ENCODE measurements at regions not wholly inside any gene's neighbourhood (a gene's known extent, or its start where the extent isn't known, plus 50 kb on each side); places are given as distances from the start of the nearest gene placed in this dataset.

DNA sequence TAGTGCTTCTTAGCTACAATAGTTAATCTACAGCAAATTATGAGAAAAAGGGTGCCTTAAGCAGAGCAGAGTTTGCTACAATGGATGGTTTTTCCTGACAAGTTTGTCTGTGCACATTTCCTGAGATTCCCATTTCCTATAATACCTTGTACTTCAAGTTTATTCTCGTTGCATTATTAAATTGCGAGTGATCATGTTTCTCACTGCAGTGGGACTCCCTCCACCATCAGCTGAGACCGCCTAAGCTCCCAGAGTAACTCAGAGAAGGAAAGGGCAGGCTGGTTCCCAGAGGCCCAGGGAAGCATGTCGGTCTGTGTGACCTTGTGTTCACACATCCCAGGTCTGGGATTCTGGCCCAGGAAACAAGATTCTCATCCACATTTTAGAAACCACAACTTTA is 162.1 kb downstream of the ARL4C start:
- DNase-seq: no peak

DNA sequence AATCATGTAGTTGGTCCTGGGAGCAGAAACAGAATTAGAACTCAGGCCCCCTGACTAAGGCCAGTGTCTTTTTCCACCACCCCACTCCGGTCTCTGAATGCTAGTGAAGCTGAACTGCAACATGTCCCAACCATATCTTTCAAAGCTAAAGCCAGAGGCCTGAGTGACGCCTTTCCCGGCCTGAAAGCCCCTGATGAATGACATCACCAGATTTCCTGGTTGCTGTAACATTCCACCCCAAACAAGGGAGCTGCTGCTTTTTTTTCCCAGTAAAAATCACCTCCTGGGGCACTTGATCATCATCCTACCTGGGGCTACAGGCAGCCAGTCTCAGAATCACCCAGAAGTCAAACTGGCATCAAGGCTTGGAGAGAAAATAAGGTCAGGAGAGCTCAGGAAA is 162.7 kb downstream of the ARL4C start:
- no peak for DNase-seq

DNA sequence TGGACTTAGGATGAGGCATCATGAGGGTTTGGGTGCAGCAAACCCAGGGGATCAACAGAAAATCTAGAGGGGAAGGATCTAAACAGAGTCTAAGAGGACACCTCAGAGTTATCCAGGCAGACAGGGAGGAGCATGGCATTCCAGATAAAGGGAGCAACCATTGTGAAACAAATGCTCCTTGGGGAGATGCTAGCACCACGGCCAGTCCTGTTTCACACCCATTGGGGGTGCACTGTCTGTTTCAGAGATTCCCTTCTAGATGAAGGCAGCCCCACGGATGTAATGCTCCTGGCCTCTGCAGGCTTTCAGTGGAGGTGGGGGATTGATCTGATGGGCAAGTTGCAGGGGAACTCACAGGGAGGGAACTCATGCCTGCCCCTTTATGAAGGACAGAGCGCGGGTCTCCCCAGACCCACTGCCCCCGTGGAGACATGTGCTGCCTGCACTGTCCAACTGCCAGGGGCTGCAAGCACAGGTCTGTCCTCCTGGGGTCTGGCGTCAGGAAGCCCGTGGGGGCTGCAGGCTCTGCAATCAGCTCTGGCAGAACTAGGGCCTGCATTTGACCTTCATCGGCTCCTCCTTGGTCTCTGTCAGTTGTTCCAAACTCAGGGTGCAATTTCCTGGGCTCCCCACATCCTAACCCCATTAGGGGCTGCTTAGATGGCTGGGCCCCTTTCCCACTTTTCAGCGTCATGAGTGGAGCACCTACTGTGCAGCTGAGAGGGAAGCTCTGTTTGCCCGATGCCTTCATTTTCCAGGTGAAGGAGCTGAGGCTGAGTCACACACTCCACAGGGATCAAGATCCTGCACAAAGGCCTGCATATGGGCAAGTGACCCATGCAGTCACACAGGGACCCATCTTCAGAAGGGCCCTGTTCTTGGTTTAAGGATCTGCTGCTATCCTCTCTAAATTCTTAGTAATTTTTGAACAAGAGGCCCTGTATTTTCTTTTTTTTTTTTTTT is 163.4 kb downstream of the ARL4C start:
- no peak for DNase-seq

DNA sequence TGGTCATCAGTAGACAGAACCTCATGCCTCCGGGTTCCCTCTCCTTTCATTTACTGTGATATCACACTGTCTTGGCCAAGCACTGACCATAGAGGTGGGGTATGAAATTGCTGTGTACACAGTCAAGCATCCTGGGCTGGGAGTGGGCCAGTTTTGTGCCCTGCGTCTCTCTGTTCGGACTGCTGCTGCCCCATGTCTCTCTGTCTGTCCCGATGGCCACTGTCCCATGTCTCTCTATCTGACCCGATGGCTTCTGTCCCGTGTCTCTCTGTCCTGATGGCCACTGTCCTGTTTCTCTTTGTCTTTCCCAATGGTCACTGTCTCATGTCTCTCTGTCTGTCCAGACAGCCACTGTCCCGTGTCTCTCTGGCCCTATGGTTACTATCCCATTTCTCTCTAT is 164.9 kb downstream of the ARL4C start:
- no peak for DNase-seq

DNA sequence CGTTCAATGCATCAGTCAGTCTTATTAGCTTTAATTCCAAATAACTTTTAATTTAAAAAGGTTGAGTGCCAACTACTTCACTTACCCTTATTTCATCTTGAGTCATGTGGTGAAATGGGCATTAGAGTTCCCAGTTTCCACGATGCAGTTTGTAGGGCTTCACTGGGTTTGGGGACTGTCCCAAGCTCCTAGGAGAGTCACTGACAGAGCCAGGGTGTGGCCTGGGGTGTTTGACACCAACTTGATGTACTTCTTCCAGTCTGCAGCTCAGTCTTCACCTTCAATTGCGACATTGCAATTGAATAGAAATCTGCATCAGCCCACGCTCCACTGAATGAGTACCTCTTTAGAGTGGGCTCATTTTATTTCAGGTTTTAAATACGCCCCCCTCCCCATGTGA is 165.3 kb downstream of the ARL4C start:
- DNase-seq: no peak

DNA sequence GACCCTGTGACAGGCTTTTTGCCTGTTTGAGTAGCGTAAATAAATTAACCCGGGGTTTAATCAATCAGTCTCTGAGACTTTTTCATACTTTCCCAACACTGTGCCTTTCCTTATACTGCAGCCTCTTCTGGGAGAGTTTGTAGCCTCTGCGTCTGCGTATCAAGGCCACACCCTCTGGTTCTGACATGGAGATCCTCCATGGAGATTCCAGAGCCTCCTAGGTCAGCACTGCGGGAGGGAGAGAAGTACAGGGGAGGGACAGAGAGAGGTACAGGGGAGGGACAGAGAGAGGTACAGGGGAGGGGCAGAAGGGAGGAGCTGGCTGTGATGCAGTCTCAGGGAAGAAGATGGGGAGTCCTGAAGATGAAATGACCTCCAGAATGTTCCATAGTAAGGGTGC is 166.0 kb downstream of the ARL4C start:
- DNase-seq: no peak

DNA sequence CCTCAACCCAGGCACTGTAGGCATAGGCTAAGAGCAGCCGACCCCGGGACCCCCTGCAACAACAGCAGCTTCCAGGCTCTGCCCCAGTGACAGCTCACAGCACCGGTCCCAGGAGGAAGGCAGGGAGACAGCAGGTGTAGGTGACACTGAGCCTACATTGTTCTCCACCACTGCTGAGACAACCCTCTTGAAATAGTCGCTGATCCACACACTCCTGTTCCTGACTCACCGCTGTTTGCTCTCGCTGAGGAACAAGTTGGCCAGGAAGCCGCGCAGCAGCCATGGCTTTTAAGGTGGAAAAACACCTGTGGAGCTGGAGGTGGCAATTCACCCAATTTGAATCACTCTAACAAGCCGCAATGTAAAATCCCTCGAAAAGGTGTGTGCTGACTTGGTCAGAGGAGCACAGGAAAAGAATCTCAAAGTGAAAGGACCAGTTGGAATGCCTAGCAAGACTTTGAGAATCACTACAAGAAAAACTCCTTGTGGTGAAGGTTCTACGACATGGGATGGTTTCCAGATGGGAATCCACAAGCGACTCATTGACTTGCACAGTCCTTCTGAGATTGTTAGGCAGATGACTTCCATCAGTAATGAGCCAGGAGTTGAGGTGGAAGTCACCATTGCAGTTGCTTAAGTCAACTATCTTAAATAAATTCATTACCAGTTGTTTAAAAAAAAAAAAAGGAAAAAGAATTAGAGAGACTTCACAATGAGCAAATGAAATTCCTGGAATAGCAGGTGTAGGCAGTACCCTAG is 167.5 kb downstream of the ARL4C start:
- peak; percentile 17 for DNase-seq

DNA sequence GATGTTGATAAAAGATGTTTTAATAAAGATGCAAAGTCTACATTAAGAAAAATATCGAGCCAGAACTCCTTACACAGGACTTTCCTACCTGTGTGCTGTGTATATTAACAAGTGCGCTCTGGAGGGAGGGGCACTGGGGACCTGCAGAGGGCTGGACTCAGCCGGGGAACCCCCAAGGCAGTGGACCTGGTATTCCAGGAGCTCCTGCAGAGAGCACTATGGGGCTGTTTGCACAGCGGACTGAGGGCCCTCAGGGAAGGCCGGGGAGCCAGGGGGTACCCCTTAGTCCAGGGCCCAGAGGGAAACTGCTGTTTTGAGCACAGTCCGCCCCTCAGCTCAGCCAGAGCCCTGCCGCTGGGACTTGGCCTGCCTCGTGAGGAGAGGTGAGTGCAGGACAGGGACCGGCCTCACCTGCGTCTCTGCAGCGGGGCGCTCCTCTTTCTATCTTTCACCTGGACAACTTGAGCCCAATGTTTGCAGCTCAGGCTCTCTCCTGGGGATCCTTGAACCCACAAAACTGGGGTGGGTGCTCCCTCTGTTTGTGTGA is 168.4 kb downstream of the ARL4C start:
- DNase-seq: no peak

DNA sequence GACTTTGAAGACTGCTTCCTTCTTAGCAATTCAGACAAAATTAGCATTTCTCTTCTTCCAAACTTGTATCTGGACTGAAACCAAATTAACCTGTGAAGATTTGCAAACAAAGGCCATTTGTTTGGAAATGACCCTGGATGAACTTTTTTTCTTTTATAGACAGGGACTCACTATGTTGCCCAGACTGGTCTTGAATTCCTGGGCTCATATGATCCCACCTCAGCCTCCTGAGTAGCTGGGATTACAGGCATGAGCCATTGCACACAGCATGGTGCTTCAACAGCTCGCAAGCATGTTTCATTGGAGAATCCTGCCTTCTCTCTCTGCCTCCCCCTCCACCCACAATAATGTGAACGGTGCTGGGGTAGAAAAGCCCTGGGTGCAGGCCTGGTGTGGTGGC is 170.2 kb downstream of the ARL4C start:
- DNase-seq: no peak

DNA sequence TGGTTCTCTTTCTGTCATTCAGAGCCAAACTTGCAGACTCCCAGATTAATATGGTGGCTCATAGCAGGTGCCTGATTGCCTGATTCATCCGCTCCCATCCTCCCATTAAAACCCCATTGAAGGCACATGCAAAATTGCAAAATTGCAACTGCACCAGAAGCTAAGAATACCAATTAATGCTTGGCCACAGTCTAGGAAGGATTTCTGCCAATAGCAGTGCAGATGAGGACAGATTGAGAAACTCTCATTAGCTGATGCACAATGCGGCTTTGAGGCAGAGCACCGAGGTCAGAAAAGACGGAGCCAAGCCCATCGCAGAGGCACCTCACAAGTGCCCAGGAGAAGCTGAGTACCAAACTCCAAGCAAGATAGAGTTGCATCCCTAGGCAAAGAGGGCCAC is 172.8 kb downstream of the ARL4C start:
- no peak for DNase-seq

DNA sequence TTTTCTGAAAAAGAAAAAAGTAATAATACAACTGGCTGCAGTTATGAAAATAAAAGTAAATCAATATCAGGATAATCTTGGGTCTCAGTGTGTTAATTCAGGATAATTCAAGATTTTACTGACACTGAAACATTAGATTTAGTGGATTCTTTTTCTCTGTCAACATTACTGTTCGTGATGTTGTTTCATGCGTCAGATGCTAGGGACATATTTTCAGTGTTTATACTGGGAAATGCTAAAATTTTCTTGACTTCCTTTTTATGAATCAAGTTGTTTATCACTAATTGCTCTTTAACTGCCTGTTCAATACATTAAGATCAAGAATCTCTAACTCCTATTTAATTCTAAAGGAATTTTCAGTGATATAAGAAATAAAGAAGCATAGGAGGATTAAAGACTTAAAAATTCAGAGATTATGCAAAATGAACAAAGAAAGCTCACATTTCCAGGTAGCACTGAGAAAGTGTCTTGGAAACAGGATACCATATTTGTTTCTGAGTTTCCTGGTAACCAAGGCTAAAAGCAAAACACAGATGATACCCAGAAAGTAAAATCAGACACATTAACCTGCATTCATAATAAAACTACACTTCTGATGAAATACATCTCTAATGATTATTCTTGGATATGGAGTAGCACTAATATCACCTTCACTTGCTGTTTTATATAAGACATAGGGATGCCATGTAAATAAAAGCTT is 174.0 kb downstream of the ARL4C start:
- DNase-seq: no peak

DNA sequence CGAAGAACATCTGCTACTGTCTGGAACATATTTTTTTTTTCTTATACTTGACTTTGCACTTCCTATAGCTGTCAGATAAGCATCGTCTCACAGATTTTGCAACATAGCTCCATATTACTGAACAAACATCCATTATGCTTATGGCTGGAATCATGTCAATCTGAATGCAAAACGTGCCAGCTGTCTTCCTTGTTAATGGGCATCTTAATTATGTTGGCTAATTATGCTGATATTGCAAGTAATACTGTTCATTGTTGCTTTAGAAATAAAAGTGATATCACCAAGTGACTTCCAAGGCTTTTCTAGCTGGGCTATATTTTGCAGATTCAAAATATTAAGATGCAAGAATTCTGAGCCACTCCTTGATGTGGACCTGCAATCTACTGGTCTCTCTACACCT is 176.8 kb downstream of the ARL4C start:
- no peak for DNase-seq

DNA sequence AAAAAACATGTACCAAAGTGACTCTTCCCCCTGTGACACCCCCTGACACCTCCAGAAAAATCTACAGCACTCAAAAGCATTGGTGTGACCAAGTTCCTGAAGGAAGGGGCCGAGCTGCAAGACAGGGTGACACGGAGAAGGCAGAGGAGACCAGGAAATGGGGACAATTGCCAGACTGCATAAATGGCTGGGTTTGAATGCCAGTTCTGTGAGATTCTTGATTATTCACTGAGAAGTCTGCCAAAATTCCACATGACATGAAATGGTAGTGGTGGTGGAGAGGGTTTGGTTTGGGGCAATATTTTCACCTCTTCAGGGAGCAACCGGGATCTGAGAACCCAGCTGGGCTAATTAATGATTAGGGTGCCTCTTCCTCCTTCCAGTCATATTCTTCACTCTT is 178.5 kb downstream of the ARL4C start:
- DNase-seq: no peak

DNA sequence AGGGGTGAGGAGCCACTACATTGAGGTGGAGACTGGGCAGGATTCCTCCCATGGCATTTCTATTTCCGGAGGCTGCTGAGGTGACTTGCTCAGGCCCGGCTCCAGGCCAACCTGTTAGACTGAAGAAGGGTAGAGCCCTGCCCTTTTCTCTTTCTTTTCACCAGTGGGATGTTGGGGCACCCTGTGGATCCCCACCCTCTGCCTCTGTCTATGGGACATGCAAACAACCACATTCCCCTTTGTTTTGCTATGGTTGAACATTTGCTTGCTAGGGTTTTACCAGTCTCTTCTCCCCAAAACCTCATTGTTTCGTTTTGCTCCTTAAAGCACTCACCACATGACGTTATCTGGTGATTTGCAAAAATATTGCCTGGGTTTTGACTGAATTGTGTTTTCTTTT is 183.3 kb downstream of the ARL4C start:
- no peak for DNase-seq

DNA sequence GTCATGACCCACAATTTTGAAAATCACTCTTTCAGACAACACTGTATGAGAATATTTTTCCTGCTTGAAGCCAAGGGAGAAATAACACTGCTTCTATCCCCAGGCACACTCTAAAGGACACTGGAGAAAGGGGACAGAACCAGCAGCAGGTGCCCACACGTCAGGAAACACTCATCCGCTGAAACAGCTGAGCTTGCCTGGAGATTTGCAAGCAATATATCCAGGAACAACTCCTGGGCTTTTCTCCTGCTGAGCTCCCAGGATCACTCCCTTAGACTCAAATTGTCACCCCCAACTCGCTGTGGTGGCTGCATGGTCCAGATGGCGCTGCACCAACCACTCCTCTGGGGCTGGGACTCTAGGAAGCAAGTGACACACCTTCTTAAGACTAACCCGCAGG is 186.7 kb downstream of the ARL4C start:
- DNase-seq: no peak

DNA sequence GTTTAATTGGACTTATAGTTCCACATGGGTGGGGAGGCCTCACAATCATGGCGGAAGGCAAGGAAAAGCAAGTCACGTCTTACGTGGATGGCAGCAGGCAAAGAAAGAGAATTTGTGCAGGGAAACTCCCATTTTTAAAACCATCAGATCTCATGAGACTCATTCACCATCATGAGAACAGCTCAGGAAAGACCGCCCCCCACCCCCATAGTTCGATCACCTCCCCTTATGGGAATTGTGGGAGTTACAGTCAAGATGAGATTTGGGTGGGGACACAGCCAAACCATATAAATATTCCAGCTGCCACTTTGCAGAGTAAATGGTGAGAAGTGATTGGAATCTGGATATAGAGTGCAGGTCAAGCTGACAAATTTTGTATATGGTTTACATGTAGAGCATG is 187.4 kb downstream of the ARL4C start:
- no peak for DNase-seq

DNA sequence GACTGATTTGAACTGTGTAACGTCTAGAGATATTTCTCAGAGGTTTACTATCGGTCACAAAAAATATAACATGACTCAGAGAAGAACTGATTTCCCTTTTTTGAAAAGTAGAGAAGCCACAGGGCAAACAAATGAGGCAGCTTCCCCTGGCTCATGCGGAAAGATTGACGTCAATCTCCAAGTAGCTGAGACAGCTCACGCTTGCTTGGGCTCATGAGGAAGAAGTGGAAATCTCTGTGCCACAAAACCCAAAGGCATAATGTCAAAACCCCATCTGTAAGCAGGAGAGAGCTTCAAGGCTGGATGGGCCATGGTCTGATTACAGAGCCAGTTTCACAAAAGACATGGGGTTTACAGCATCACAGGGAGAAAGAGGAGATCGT is 188.1 kb downstream of the ARL4C start:
- peak; percentile 20 for DNase-seq

DNA sequence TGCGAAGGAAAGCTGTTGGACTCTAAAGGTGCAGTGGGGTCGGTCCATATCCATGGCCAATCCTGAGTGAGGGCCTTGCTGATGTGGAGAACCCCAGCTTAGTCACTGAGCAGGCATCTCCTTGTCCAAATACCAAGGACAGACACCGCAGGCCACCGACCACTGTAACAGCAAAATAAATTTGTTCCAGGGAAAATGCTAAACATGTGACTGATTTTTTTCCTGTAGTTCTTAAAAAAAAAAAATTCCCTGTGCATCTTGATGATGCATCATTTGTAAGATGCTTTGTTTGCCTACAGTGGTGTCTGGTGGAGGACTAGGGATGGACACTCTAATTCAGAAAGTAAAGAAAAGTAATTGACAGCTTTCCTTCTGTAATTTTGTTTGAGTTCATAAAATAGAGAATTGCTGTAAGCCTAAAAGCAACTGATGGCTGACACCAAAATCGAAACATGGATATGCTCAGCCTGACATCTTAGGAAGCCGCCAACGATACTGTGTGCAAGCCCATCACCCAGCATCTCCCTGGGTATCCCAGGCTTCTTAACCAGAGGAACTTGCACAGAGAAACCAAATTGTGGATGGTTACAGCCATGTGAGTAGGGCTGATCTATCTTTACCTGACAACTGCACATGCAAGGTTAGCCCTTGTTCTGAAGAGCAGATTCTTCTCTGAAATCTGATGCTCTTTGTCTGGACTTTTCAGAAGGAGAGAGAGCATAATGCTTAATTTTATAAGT is 188.6 kb downstream of the ARL4C start:
- peak; percentile 29 for DNase-seq

DNA sequence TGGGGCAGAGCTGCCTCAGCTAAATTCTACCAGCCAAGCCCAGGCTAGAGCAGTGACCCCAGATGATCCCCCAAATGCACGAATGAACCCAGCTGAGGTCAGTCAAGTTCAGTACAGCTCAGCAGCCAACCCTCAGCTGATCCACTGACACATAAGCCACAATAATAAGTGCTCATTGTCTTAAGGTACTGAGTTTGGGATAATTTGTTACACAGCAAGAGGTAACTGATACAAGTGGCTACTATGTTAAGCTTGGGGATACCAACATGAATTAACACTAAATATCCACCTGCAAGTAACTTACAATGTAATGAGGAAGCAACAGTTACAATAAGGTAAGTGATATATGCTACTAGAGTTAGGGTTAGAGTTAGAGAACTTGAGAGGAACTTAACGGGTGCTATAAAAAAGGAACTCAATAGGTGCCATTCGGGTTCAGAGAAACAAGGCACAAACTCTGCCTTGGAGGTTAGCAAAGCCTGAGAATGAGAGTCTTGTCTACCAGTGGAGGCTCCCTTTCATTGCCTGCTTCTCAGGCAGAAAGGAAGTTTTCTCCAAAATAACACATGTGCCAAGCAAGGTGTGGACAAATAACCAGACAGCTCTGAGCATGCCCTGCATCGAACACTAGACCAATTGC is 189.4 kb downstream of the ARL4C start:
- DNase-seq: no peak

DNA sequence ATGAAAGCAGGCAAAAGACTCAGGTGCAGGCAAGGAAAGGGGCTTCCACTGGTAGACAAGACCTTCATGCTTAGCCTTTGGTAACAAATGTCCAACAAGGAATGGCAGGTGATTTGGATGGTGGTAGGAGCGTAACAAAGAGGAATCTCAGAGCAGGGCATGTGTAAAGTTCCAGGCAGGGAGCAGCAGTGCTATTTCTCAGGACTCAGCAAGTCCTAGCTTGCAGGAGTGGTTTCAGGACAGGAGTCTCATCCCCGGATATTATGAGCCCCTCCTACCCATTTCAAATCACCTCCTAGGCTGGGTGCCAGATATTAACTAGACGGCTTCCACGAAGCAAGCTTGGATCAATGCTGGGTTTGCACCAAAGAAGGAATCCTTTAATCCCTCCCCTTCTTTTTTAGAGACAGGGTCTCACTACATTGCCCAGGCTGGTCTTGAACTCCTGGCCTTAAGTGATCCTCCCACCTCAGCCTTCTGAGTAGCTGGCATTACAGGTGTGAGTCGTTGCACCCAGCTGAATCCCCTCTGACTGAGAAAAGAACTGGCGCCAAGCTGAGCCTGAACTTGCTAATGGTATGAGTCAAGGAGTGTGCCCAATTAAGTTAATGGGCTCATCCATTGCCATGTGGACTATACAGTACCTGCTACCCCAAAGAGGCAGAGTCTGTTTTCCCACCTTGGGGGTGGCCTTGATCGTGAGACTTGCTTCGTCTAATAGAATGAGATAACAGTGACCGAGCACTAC is 190.3 kb downstream of the ARL4C start:
- DNase-seq: no peak

DNA sequence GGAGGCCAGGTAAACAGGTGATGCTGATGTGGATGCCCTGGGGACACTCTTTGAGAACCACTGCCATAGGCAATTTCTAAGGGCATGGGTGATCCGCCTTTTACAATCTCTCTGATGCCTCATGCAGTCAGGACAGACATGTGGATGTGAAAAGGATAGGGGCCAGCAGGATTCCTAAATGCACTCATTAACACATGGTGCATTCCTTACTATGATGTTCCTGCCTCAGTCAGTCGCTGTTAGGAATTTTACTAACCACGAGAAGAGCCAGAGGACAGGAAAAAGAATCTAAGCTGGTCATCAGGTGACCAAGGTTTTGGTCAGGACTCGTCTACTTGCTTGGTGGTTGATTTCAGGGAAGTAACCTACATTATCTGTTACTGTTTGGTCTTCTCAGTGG is 191.0 kb downstream of the ARL4C start:
- DNase-seq: peak; percentile 51
